SK-N-SH (cell line): ENCODE measurements at regions not wholly inside any gene's neighbourhood (a gene's known extent, or its start where the extent isn't known, plus 50 kb on each side); places are given as distances from the start of the nearest gene placed in this dataset.

ENCODE experiments used
- CTCF ChIA-PET: fragments of 300-600, 350-600 bp; formaldehyde crosslinking; extraction: SDS; loops from one replicate; lab custom pipeline; 2021; lab: Yijun Ruan, JAX
- POLR2A ChIA-PET: fragments of 350-600 bp; sonication (Branson Sonifier 250); formaldehyde crosslinking; extraction: SDS; loops from one replicate; lab custom pipeline; 2020; ENCODE audit warnings: antibody characterized with exemption, inconsistent platforms; lab: Yijun Ruan, JAX
- DNase-seq: peaks from one replicate; pipeline ENCODE4 v3.0.0; 2012
- H2AFZ ChIP-seq: fragments of 200-600 bp; sonication (generic); 2 replicates; pipeline ENCODE4 v1.8.1; 2016; ENCODE audit warnings: antibody characterized with exemption, mild to moderate bottlenecking, low read depth
- H3F3A ChIP-seq: fragments of 200-600 bp; sonication (generic); replicated peaks from 2 replicates; pipeline ENCODE3; 2016; ENCODE audit warnings: antibody characterized with exemption, mild to moderate bottlenecking; ENCODE audit not compliant: insufficient read depth
- H3K27ac ChIP-seq, 2 experiments: fragments of 200-500 bp in 1 of 2; fragments of 200-600 bp in 1 of 2; sonication (Bioruptor generic) in 1 of 2; sonication (generic), shearing (Covaris generic) in 1 of 2; 2 replicates each; pipeline versions ENCODE4 v1.5.1 to v1.6.1; 2014 to 2016; ENCODE audit warnings: low read depth in 2 of 2, inconsistent platforms in 1 of 2, low read length in 1 of 2, mild to moderate bottlenecking in 1 of 2, mixed read lengths in 1 of 2
- H3K27me3 ChIP-seq: fragments of 200-600 bp; sonication (generic), shearing (Covaris generic); 2 replicates; pipeline ENCODE4 v1.6.1; 2016; ENCODE audit warnings: mixed run types; ENCODE audit not compliant: insufficient read depth
- H3K36me3 ChIP-seq, 2 experiments: fragments of 200-500 bp in 1 of 2; fragments of 200-600 bp in 1 of 2; sonication (Bioruptor generic) in 1 of 2; sonication (generic) in 1 of 2; replicated peaks in 1 of 2; 2 replicates each; pipeline versions ENCODE3 to v1.5.1; 2014 to 2016; ENCODE audit warnings: low read length in 1 of 2, mild to moderate bottlenecking in 1 of 2; ENCODE audit not compliant: insufficient read depth in 2 of 2, control insufficient read depth in 1 of 2
- H3K4me1 ChIP-seq, 2 experiments: fragments of 200-500 bp in 1 of 2; fragments of 200-600 bp in 1 of 2; sonication (Bioruptor generic) in 1 of 2; sonication (generic), shearing (Covaris generic) in 1 of 2; 2 replicates each; pipeline versions ENCODE4 v1.5.1 to v1.6.1; 2014 to 2016; ENCODE audit warnings: low read depth in 1 of 2, low read length in 1 of 2, mixed run types in 1 of 2; ENCODE audit not compliant: insufficient read depth in 2 of 2, control insufficient read depth in 1 of 2
- H3K4me2 ChIP-seq: fragments of 200-600 bp; sonication (generic), shearing (Covaris generic); 2 replicates; pipeline ENCODE4 v1.6.1; 2017; ENCODE audit warnings: mixed run types
- H3K4me3 ChIP-seq, 2 experiments: fragments of 200-500 bp in 1 of 2; fragments of 200-600 bp in 1 of 2; sonication (Bioruptor generic) in 1 of 2; sonication (generic), shearing (Covaris generic) in 1 of 2; 2 replicates each; pipeline versions ENCODE4 v1.5.1 to v1.8.1; 2014 to 2016; ENCODE audit warnings: low read depth in 2 of 2, inconsistent platforms in 1 of 2, low read length in 1 of 2, mild to moderate bottlenecking in 1 of 2, mixed read lengths in 1 of 2, moderate library complexity in 1 of 2
- H3K79me2 ChIP-seq: fragments of 200-600 bp; sonication (generic); 2 replicates; pipeline ENCODE4 v1.8.1; 2017; ENCODE audit warnings: mild to moderate bottlenecking; ENCODE audit not compliant: insufficient read depth
- H3K9ac ChIP-seq: fragments of 200-600 bp; sonication (generic); 2 replicates; pipeline ENCODE4 v1.6.1; 2017; ENCODE audit warnings: mixed run types
- H3K9me2 ChIP-seq: fragments of 200-600 bp; sonication (generic); 2 replicates; pipeline ENCODE4 v1.6.1; 2017; ENCODE audit warnings: mixed run types
- H3K9me3 ChIP-seq: fragments of 200-600 bp; sonication (generic); 2 replicates; pipeline ENCODE4 v1.6.1; 2017; ENCODE audit warnings: mixed run types, mild to moderate bottlenecking, moderate library complexity
- H4K20me1 ChIP-seq: fragments of 200-600 bp; sonication (generic); 2 replicates; pipeline ENCODE4 v1.6.1; 2017; ENCODE audit warnings: mild to moderate bottlenecking, mixed run types; ENCODE audit not compliant: insufficient read depth
- EZH2phosphoT487 ChIP-seq: fragments of 200-600 bp; sonication (generic); IDR thresholded peaks from 2 replicates; pipeline ENCODE4 v1.6.1; 2017; ENCODE audit warnings: low read depth, mixed run types, mild to moderate bottlenecking, antibody characterized with exemption, moderate library complexity, borderline replicate concordance
- MXI1 ChIP-seq: IDR thresholded peaks from 2 replicates; pipeline ENCODE4 v1.6.1; 2012; ENCODE audit warnings: mild to moderate bottlenecking, low read depth, low read length, improper control_type of control experiment
- PBX3 ChIP-seq: IDR thresholded peaks from 2 replicates; pipeline ENCODE4; 2012
- POLR2AphosphoS5 ChIP-seq: IDR thresholded peaks from 2 replicates; pipeline ENCODE4 v1.6.1; 2012; ENCODE audit warnings: low read depth, low read length
- RFX5 ChIP-seq: IDR thresholded peaks from 2 replicates; pipeline ENCODE4 v1.6.1; 2012; ENCODE audit warnings: mild to moderate bottlenecking, improper control_type of control experiment, low read length
- SIN3A ChIP-seq: IDR thresholded peaks from 2 replicates; pipeline ENCODE4 v1.6.1; 2012; ENCODE audit warnings: low read depth, mild to moderate bottlenecking, low read length, moderate library complexity, borderline replicate concordance
- TCF12 ChIP-seq: IDR thresholded peaks from 2 replicates; pipeline ENCODE4 v1.4.0; 2012
- TEAD4 ChIP-seq: IDR thresholded peaks from 2 replicates; pipeline ENCODE4 v1.4.0; 2012; ENCODE audit warnings: mild to moderate bottlenecking, borderline replicate concordance; ENCODE audit not compliant: insufficient read depth
- USF1 ChIP-seq: IDR thresholded peaks from 2 replicates; pipeline ENCODE4 v1.4.0; 2012; ENCODE audit warnings: low read depth, borderline replicate concordance
- YY1 ChIP-seq: IDR thresholded peaks from 2 replicates; pipeline ENCODE4 v1.4.0; 2012; ENCODE audit warnings: low read depth, mild to moderate bottlenecking
- ZBTB33 ChIP-seq: IDR thresholded peaks from 2 replicates; pipeline ENCODE4 v1.4.0; 2012; ENCODE audit warnings: low read depth, borderline replicate concordance
- WGBS: methylation state at CpG from one replicate; pipeline ENCODE4 v1.1.6; 2017; ENCODE audit warnings: low lambda C conversion rate; 5-methylcytosine and 5-hydroxymethylcytosine counted together
- TF ChIP-seq, protein P1 (sequence below): IDR thresholded peaks from 2 replicates; pipeline ENCODE4 v1.6.1; 2012; ENCODE audit warnings: mild to moderate bottlenecking, low read depth, low read length, moderate library complexity
- TF ChIP-seq, protein P2 (sequence below): IDR thresholded peaks from 2 replicates; pipeline ENCODE4 v1.4.0; 2012; ENCODE audit warnings: low read depth

DNA sequence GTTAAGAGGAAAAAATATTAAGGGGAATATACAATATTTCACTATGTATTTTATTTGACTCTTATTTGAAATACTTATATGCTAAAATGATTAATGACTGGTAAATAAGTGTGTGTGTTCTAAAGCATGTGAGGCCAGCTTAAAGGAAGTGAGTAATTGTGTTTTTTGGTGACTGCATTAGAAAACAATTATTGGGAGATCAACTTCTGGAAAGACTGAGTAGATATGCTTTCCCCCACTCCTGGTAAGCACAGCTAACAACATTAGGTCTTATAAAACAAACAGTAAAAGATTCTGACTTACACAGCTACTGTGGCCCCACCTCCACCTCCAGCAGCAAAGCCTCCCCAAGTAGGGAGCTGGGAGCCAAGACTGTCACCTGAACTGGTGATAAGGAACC, 403.0 kb downstream of the SRGAP2C start:
- no peaks in the 10 kb centered on the region; a peak in 1 of 4 replicates for H3K4me1 ChIP-seq
- no peaks in the 10 kb centered on the region for H3F3A ChIP-seq
- CTCF ChIA-PET: no interaction called here
- no peak for DNase-seq
- no peak overlapping the region for H3K4me3 ChIP-seq
- H3K4me2 ChIP-seq: no peak overlapping the region
- no peaks in the 10 kb centered on the region for H3K36me3 ChIP-seq
- no peak overlapping the region for H3K9ac ChIP-seq
- H4K20me1 ChIP-seq: no peaks in the 10 kb centered on the region
- H3K27ac ChIP-seq: no peak overlapping the region
- no peaks in the 10 kb centered on the region for H3K79me2 ChIP-seq
- POLR2A ChIA-PET: no interaction called here
- no peaks in the 10 kb centered on the region for H3K27me3 ChIP-seq
- H3K9me3 ChIP-seq: no peaks in the 10 kb centered on the region
- no peaks in the 10 kb centered on the region for H3K9me2 ChIP-seq
- TF ChIP-seq MXI1: no peak
- no peak for TF ChIP-seq TCF12
- TF ChIP-seq, protein P1, sequence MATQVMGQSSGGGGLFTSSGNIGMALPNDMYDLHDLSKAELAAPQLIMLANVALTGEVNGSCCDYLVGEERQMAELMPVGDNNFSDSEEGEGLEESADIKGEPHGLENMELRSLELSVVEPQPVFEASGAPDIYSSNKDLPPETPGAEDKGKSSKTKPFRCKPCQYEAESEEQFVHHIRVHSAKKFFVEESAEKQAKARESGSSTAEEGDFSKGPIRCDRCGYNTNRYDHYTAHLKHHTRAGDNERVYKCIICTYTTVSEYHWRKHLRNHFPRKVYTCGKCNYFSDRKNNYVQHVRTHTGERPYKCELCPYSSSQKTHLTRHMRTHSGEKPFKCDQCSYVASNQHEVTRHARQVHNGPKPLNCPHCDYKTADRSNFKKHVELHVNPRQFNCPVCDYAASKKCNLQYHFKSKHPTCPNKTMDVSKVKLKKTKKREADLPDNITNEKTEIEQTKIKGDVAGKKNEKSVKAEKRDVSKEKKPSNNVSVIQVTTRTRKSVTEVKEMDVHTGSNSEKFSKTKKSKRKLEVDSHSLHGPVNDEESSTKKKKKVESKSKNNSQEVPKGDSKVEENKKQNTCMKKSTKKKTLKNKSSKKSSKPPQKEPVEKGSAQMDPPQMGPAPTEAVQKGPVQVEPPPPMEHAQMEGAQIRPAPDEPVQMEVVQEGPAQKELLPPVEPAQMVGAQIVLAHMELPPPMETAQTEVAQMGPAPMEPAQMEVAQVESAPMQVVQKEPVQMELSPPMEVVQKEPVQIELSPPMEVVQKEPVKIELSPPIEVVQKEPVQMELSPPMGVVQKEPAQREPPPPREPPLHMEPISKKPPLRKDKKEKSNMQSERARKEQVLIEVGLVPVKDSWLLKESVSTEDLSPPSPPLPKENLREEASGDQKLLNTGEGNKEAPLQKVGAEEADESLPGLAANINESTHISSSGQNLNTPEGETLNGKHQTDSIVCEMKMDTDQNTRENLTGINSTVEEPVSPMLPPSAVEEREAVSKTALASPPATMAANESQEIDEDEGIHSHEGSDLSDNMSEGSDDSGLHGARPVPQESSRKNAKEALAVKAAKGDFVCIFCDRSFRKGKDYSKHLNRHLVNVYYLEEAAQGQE: no peak
- TF ChIP-seq SIN3A: no peak
- TF ChIP-seq EZH2phosphoT487: no peak
- no peak for TF ChIP-seq YY1
- TF ChIP-seq POLR2AphosphoS5: no peak
- no peak for TF ChIP-seq ZBTB33
- TF ChIP-seq RFX5: no peak
- no peak overlapping the region for H2AFZ ChIP-seq

DNA sequence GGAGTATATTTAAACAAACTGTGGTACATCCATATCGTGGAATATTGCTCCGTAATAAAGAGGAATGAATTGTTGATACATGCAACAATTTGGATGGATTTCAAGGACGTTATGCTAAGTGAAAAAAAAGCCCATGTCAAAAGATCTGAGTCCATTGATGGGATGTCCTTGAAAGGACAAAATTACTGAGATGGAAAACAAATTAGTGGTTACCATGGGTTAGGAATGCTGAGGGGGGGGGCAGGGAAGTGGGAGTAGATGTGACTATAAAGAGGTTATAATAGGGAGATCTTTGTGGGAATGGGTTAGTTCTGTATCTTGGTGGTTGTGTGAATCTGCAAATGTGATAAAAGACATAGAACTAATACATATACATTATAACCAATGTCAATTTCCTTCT, 409.3 kb downstream of the SRGAP2C start:
- Histone ChIP-seq H3K4me2 (no peak overlapping the region), H3K9ac (no peak overlapping the region), H3F3A (no peaks in the 10 kb centered on the region), H3K4me3 (no peak overlapping the region), H3K9me3 (no peaks in the 10 kb centered on the region), H2AFZ (no peak overlapping the region), H3K79me2 (no peaks in the 10 kb centered on the region), H3K9me2 (no peaks in the 10 kb centered on the region), H3K27me3 (no peaks in the 10 kb centered on the region; the same call in 1 of the 2 replicates), H3K36me3 (no peaks in the 10 kb centered on the region), H3K4me1 (no peaks in the 10 kb centered on the region), H3K27ac (no peak overlapping the region), H4K20me1 (no peaks in the 10 kb centered on the region)
- no peak for TF ChIP-seq USF1
- no peak for TF ChIP-seq PBX3
- no peak for TF ChIP-seq TEAD4
- TF ChIP-seq, protein P2, sequence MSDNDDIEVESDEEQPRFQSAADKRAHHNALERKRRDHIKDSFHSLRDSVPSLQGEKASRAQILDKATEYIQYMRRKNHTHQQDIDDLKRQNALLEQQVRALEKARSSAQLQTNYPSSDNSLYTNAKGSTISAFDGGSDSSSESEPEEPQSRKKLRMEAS: no peak
- 15% methylated on average over 3 of the region's 3 CpGs for WGBS
- no peak for DNase-seq
- POLR2A ChIA-PET: no interaction called here
- CTCF ChIA-PET: no interaction called here
